HUES6 (cell line): ENCODE measurements at regions not wholly inside any gene's neighbourhood (a gene's known extent, or its start where the extent isn't known, plus 50 kb on each side); places are given as distances from the start of the nearest gene placed in this dataset.

ENCODE experiments used
- H3K27ac ChIP-seq: 2 replicates; pipeline ENCODE4 v1.7.0; 2013; ENCODE audit warnings: low read depth, mild to moderate bottlenecking, low read length, inconsistent platforms
- H3K27me3 ChIP-seq: 2 replicates; pipeline ENCODE4 v1.6.1; 2013; ENCODE audit warnings: low read length; ENCODE audit not compliant: control insufficient read depth, insufficient read depth
- H3K36me3 ChIP-seq: 2 replicates; pipeline ENCODE4 v1.6.1; 2013; ENCODE audit warnings: low read length; ENCODE audit not compliant: control insufficient read depth, insufficient read depth
- H3K4me1 ChIP-seq: 2 replicates; pipeline ENCODE4 v1.6.1; 2013; ENCODE audit warnings: low read length; ENCODE audit not compliant: control insufficient read depth, insufficient read depth
- H3K4me3 ChIP-seq: 2 replicates; pipeline ENCODE4 v1.5.1; 2013; ENCODE audit warnings: low read depth, low read length
- H3K9ac ChIP-seq: one replicate; pipeline ENCODE4 v1.6.1; 2013; ENCODE audit warnings: mild to moderate bottlenecking, low read length
- H3K9me3 ChIP-seq: 2 replicates; pipeline ENCODE4 v1.6.1; 2013; ENCODE audit warnings: low read depth, low read length; ENCODE audit not compliant: control insufficient read depth, insufficient read depth

GRCh38 chr3:18069568-18069967, 327.1 kb upstream of the TBC1D5 start:
- no peak overlapping the region for H3K9ac ChIP-seq
- no peaks in the 10 kb centered on the region for H3K27me3 ChIP-seq
- no peak overlapping the region for H3K4me3 ChIP-seq
- H3K4me1 ChIP-seq: no peaks in the 10 kb centered on the region
- no peaks in the 10 kb centered on the region for H3K36me3 ChIP-seq
- no peaks in the 10 kb centered on the region for H3K9me3 ChIP-seq
- no peak overlapping the region for H3K27ac ChIP-seq

- H3K4me1 ChIP-seq: no peaks in the 10 kb centered on the region
- H3K27ac ChIP-seq: no peak overlapping the region
- H3K36me3 ChIP-seq: no peaks in the 10 kb centered on the region
Measured at GRCh38 chr3:18066899-18067582, 324.6 kb upstream of the TBC1D5 start.

GRCh38 chr3:18064586-18064985, 322.2 kb upstream of the TBC1D5 start:
- H3K27ac ChIP-seq: no peak overlapping the region
- no peak overlapping the region for H3K9ac ChIP-seq
- no peaks in the 10 kb centered on the region for H3K27me3 ChIP-seq
- H3K36me3 ChIP-seq: no peaks in the 10 kb centered on the region
- no peaks in the 10 kb centered on the region for H3K9me3 ChIP-seq
- no peaks in the 10 kb centered on the region for H3K4me1 ChIP-seq
- H3K4me3 ChIP-seq: no peak overlapping the region

More at GRCh38 chr3:18066899-18067582, 324.6 kb upstream of the TBC1D5 start:
- Histone ChIP-seq H3K9me3 (no peaks in the 10 kb centered on the region), H3K9ac (no peak overlapping the region), H3K27me3 (no peaks in the 10 kb centered on the region), H3K4me3 (no peak overlapping the region)

- H3K4me3 ChIP-seq: no peak overlapping the region
- no peaks in the 10 kb centered on the region for H3K27me3 ChIP-seq
- no peak overlapping the region for H3K9ac ChIP-seq
- no peaks in the 10 kb centered on the region for H3K4me1 ChIP-seq
- no peaks in the 10 kb centered on the region for H3K9me3 ChIP-seq
- H3K36me3 ChIP-seq: no peaks in the 10 kb centered on the region
- H3K27ac ChIP-seq: no peak overlapping the region
Measured at GRCh38 chr3:18062657-18063025, 320.2 kb upstream of the TBC1D5 start.

DNA sequence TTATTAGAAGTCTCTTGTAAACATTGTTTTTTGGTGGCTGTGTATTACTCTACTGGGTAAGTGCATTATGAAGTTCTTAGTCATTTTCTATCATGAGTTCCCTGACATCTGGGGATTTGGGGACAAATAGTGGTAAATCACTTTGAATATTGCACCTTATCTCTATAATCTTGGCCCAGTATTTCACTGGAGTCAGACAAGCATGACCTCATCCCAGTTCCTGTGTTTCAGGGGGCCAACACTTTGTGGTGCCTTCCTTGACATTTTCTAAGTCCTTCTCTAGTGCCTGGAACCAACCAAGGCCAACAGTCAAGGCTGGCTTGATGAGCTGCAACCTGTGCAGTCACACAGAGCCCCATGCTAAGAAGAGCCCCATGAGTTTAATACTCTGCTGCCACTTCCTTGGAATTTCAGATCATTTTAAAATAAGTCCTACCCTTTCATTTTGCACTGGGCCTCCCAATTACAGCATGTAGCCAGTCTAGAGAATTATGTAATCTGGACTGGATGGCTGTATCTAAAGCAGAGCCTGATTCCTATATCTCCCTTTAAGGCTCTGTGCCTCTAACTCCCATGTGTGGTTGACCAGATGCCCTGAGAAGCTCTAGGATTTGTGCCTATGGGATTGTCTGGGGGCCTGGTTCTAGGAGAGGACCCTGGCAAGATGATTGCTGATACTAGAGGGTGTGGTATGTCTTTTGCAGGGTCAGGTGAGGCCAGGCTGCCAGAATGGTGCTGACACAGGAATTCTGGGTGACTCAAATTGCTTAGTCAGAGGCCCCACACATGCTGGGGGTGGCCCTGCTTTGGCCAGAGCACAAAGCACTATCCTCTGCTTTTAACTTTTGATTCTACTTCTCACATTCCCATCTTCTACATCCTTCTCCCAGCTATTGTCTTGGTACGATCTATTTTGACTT, 319.6 kb upstream of the TBC1D5 start:
- Histone ChIP-seq H3K36me3 (no peaks in the 10 kb centered on the region), H3K4me3 (no peak overlapping the region), H3K27ac (no peak overlapping the region), H3K27me3 (no peaks in the 10 kb centered on the region), H3K9ac (no peak overlapping the region), H3K4me1 (no peaks in the 10 kb centered on the region), H3K9me3 (no peaks in the 10 kb centered on the region)

DNA sequence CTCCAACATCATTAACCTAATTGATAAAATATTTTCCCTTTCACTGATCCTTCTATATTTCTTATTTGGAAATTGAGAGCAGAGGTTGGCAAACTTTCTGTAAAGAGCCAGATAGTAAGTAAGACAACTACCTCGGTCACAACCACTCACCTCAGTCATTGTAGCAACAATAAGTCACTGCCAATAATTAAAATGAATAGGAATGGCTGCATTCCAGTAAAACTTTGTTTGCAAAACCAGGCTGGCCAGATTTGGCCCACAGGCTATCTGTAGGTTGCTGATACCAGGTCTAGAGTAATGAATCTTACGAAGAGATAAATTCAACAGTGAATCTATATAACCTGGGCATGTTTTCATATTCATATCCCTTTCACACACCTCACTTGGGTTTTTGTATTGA, 316.2 kb upstream of the TBC1D5 start:
- no peak overlapping the region for H3K9ac ChIP-seq
- no peak overlapping the region for H3K4me3 ChIP-seq
- no peaks in the 10 kb centered on the region for H3K9me3 ChIP-seq
- no peaks in the 10 kb centered on the region for H3K36me3 ChIP-seq
- no peaks in the 10 kb centered on the region for H3K4me1 ChIP-seq
- H3K27me3 ChIP-seq: no peaks in the 10 kb centered on the region
- H3K27ac ChIP-seq: no peak overlapping the region

- H3K9me3 ChIP-seq: no peaks in the 10 kb centered on the region
- no peak overlapping the region for H3K9ac ChIP-seq
- no peaks in the 10 kb centered on the region for H3K27me3 ChIP-seq
- H3K36me3 ChIP-seq: no peaks in the 10 kb centered on the region
- no peak overlapping the region for H3K4me3 ChIP-seq
- H3K27ac ChIP-seq: no peak overlapping the region
- no peaks in the 10 kb centered on the region for H3K4me1 ChIP-seq
Measured at GRCh38 chr3:18057471-18058091, 315.1 kb upstream of the TBC1D5 start.

DNA sequence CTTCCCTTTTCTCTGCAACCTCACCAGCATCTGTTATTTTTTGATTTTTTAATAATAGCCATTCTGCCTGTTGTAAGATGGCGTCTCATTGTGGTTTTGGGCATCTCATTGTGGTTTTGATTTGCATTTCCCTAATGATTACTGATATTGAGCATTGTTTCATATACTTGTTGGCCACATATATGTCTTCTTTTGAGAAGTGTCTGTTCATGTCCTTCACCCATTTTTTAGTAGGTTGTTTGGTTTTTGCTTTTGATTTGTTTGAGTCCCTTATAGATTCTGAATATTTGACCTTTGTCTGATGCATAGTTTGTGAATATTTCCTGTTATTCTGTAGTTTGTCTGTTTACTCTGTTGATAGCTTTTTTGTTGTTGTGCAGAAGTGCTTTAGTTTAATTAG, 312.2 kb upstream of the TBC1D5 start:
- Histone ChIP-seq H3K36me3 (no peaks in the 10 kb centered on the region), H3K9ac (no peak overlapping the region), H3K4me1 (no peaks in the 10 kb centered on the region), H3K27ac (no peak overlapping the region), H3K9me3 (no peaks in the 10 kb centered on the region), H3K4me3 (no peak overlapping the region), H3K27me3 (no peaks in the 10 kb centered on the region)

DNA sequence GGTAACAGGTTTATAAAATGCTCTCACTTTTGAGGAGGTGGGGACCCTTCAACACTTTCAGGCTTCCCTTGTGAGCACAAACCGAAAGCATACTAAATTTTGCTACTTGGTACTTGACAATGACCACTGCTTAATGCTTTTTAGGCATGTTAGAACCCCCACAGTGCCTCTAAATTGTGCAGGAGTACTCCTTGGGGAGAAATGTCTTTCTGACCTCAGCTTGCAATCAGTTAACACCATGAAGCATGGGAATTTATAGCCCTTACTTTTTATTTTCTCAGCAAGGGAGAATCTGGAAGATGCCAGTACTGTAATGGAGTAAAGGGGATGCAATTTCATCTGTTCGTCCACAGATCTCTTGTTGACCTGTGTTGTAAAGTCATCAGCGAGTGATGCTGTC, 308.9 kb upstream of the TBC1D5 start:
- Histone ChIP-seq H3K27me3 (no peaks in the 10 kb centered on the region), H3K9me3 (no peaks in the 10 kb centered on the region), H3K4me3 (no peak overlapping the region), H3K36me3 (no peaks in the 10 kb centered on the region), H3K27ac (no peak overlapping the region), H3K9ac (no peak overlapping the region), H3K4me1 (no peaks in the 10 kb centered on the region)

DNA sequence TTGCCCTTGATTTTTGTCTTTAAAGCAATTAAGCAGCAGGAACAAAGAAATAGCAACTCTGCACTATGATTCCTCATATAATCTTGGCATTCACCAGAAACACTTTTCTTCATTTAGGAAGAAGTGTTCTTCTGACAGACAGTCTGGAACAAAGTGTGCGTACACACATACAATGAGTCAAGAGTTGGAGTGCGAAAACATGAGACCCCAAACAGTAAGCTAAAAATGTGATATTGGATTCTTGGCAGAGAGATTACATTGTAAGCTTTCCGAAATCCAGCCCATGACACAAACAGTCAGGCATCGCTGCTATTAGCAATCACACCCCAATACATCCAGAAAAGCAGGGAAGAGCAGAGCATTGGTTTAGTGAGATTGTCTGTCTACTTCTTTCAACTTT, 306.7 kb upstream of the TBC1D5 start:
- Histone ChIP-seq H3K27me3 (no peaks in the 10 kb centered on the region), H3K9me3 (no peaks in the 10 kb centered on the region), H3K4me1 (no peaks in the 10 kb centered on the region), H3K36me3 (no peaks in the 10 kb centered on the region), H3K4me3 (no peak overlapping the region), H3K27ac (no peak overlapping the region), H3K9ac (no peak overlapping the region)

- Histone ChIP-seq H3K27ac (no peak overlapping the region), H3K36me3 (no peaks in the 10 kb centered on the region), H3K9me3 (no peaks in the 10 kb centered on the region)
Measured at GRCh38 chr3:18047052-18047451, 304.6 kb upstream of the TBC1D5 start.

More at GRCh38 chr3:18047052-18047451, 304.6 kb upstream of the TBC1D5 start:
- no peaks in the 10 kb centered on the region for H3K27me3 ChIP-seq
- H3K4me3 ChIP-seq: no peak overlapping the region
- H3K4me1 ChIP-seq: no peaks in the 10 kb centered on the region
- H3K9ac ChIP-seq: no peak overlapping the region
